H1 (cell line): ENCODE measurements at regions not wholly inside any gene's neighbourhood (a gene's known extent, or its start where the extent isn't known, plus 50 kb on each side); places are given as distances from the start of the nearest gene placed in this dataset.

Experiments used
- CTCF ChIA-PET: fragments of 300-600 bp; sonication (Branson Sonifier 250); formaldehyde crosslinking; loops from one replicate; lab custom pipeline; 2021; ENCODE audit not compliant: partially characterized antibody; lab: Charles Lee
- POLR2A ChIA-PET: fragments of 300-600 bp; sonication (Branson Sonifier 250); formaldehyde crosslinking; loops from one replicate; lab custom pipeline; 2021; ENCODE audit warnings: inconsistent platforms; ENCODE audit not compliant: partially characterized antibody; lab: Charles Lee
- DNase-seq, 2 experiments: peaks; one replicate each; pipeline versions ENCODE4 v3.0.0 to v3.0.0-alpha.2; 2010 to 2022; ENCODE audit warnings: low spot score in 2 of 2, low read depth in 1 of 2, mixed read lengths in 1 of 2
- FAIRE-seq: peaks from 2 replicates; lab custom pipeline; 2011; peaks lifted over from hg19 to GRCh38; lab: Jason Lieb, UNC
- H2AFZ ChIP-seq: 2 replicates; pipeline ENCODE4 v1.8.1; 2012; ENCODE audit warnings: low read length, inconsistent platforms
- H2AK5ac ChIP-seq: 2 replicates; pipeline ENCODE4 v1.6.1; 2013; ENCODE audit warnings: low read depth, low read length
- H2BK120ac ChIP-seq: replicated peaks from 2 replicates; pipeline ENCODE3; 2013; ENCODE audit warnings: low read depth, low read length, inconsistent platforms
- H2BK12ac ChIP-seq: 2 replicates; pipeline ENCODE4 v1.6.1; 2013; ENCODE audit warnings: low read depth, low read length
- H2BK15ac ChIP-seq: 2 replicates; pipeline ENCODE4 v1.6.1; 2013; ENCODE audit warnings: low read length
- H2BK20ac ChIP-seq: 2 replicates; pipeline ENCODE4 v1.6.1; 2013; ENCODE audit warnings: low read length
- H2BK5ac ChIP-seq: 2 replicates; pipeline ENCODE4 v1.6.1; 2013; ENCODE audit warnings: low read depth, low read length
- H3K14ac ChIP-seq: 2 replicates; pipeline ENCODE4 v1.6.1; 2013; ENCODE audit warnings: inconsistent platforms; ENCODE audit not compliant: insufficient read length
- H3K18ac ChIP-seq: 2 replicates; pipeline ENCODE4 v1.6.1; 2013; ENCODE audit warnings: low read length; ENCODE audit errors: extremely low read depth
- H3K23ac ChIP-seq: 2 replicates; pipeline ENCODE4 v1.6.1; 2013; ENCODE audit warnings: inconsistent platforms; ENCODE audit not compliant: insufficient read length
- H3K23me2 ChIP-seq: 2 replicates; pipeline ENCODE4 v1.6.1; 2013; ENCODE audit warnings: low read depth, low read length
- H3K27ac ChIP-seq: 2 replicates; pipeline ENCODE4 v1.6.1; 2011; ENCODE audit warnings: low read depth, low read length, inconsistent platforms
- H3K27me3 ChIP-seq, 4 experiments: replicated peaks in 1 of 4; 1 replicate in 1 of 4; 2 replicates in 3 of 4; pipeline versions ENCODE4 v1.6.1 to v1.8.1; 2011 to 2013; ENCODE audit warnings: low read length in 3 of 4, mild to moderate bottlenecking in 3 of 4, inconsistent platforms in 2 of 4, mixed read lengths in 2 of 4, moderate library complexity in 1 of 4; ENCODE audit not compliant: control insufficient read depth in 3 of 4, insufficient read depth in 3 of 4; ENCODE audit errors: extremely low read depth in 1 of 4
- H3K36me3 ChIP-seq, 4 experiments: 2 replicates each; pipeline versions ENCODE4 v1.6.1 to v1.8.1; 2011 to 2013; ENCODE audit warnings: mild to moderate bottlenecking in 4 of 4, low read length in 3 of 4, moderate library complexity in 2 of 4, control low read depth in 1 of 4, inconsistent platforms in 1 of 4; ENCODE audit not compliant: insufficient read depth in 4 of 4, control insufficient read depth in 2 of 4
- H3K4ac ChIP-seq: replicated peaks from 2 replicates; pipeline ENCODE3; 2013; ENCODE audit warnings: low read length, low read depth, mixed read lengths, inconsistent platforms; ENCODE audit not compliant: insufficient read length
- H3K4me1 ChIP-seq, 4 experiments: replicated peaks in 1 of 4; 1 replicate in 1 of 4; 2 replicates in 3 of 4; pipeline versions ENCODE4 v1.6.1 to v1.8.1; 2011 to 2013; ENCODE audit warnings: low read length in 3 of 4, inconsistent platforms in 2 of 4, mixed read lengths in 1 of 4; ENCODE audit not compliant: insufficient read depth in 4 of 4, control insufficient read depth in 3 of 4
- H3K4me2 ChIP-seq, 2 experiments: 2 replicates each; pipeline versions ENCODE4 v1.6.1 to v1.8.1; 2011 to 2013; ENCODE audit warnings: low read depth in 2 of 2, low read length in 2 of 2, control low read depth in 1 of 2, inconsistent platforms in 1 of 2, mild to moderate bottlenecking in 1 of 2; ENCODE audit not compliant: insufficient read depth in 1 of 2
- H3K4me3 ChIP-seq, 4 experiments: fragments of 200-600, 300-600 bp in 1 of 4; sonication (generic), shearing (Covaris generic), sonication (Bioruptor Twin) in 1 of 4; 2 replicates each; pipeline versions ENCODE4 v1.5.1 to v1.8.1; 2011 to 2016; ENCODE audit warnings: low read length in 4 of 4, low read depth in 3 of 4, control low read depth in 2 of 4, inconsistent platforms in 2 of 4, mild to moderate bottlenecking in 2 of 4, mixed read lengths in 1 of 4, moderate library complexity in 1 of 4; ENCODE audit not compliant: insufficient read depth in 2 of 4; ENCODE audit errors: extremely low read depth in 1 of 4
- H3K56ac ChIP-seq: replicated peaks from 2 replicates; pipeline ENCODE3; 2013; ENCODE audit warnings: low read depth, mild to moderate bottlenecking, mixed read lengths, low read length, inconsistent platforms; ENCODE audit not compliant: insufficient read length
- H3K79me1 ChIP-seq: 2 replicates; pipeline ENCODE4 v1.6.1; 2013; ENCODE audit warnings: low read depth, low read length, control low read depth
- H3K79me2 ChIP-seq, 2 experiments: 2 replicates each; pipeline versions ENCODE4 v1.6.1 to v1.8.1; 2012 to 2013; ENCODE audit warnings: low read length in 2 of 2, mild to moderate bottlenecking in 2 of 2, inconsistent platforms in 1 of 2; ENCODE audit not compliant: insufficient read depth in 2 of 2, control insufficient read depth in 1 of 2
- H3K9ac ChIP-seq, 4 experiments: replicated peaks in 1 of 4; 1 replicate in 1 of 4; 2 replicates in 3 of 4; pipeline versions ENCODE4 v1.6.1 to v1.8.1; 2011 to 2013; ENCODE audit warnings: low read depth in 3 of 4, low read length in 3 of 4, control low read depth in 2 of 4, mild to moderate bottlenecking in 2 of 4, moderate library complexity in 2 of 4, inconsistent platforms in 1 of 4; ENCODE audit errors: extremely low read depth in 1 of 4
- H3K9me3 ChIP-seq, 2 experiments: 2 replicates each; pipeline versions ENCODE4 v1.6.1 to v1.8.1; 2012 to 2013; ENCODE audit warnings: mild to moderate bottlenecking in 2 of 2, moderate library complexity in 2 of 2, control low read depth in 1 of 2, inconsistent platforms in 1 of 2, low read depth in 1 of 2, low read length in 1 of 2, mixed read lengths in 1 of 2; ENCODE audit not compliant: insufficient read depth in 2 of 2
- H4K20me1 ChIP-seq, 2 experiments: replicated peaks in 1 of 2; 2 replicates each; pipeline versions ENCODE3 to v1.8.1; 2011 to 2013; ENCODE audit warnings: inconsistent platforms in 2 of 2, low read length in 2 of 2, mild to moderate bottlenecking in 1 of 2; ENCODE audit not compliant: insufficient read depth in 2 of 2, control insufficient read depth in 1 of 2
- H4K5ac ChIP-seq: 2 replicates; pipeline ENCODE4 v1.6.1; 2013; ENCODE audit warnings: low read length, low read depth, mixed read lengths, inconsistent platforms; ENCODE audit not compliant: insufficient read length
- H4K8ac ChIP-seq: 2 replicates; pipeline ENCODE4 v1.8.0; 2013; ENCODE audit warnings: mild to moderate bottlenecking, moderate library complexity, low read length, inconsistent platforms; ENCODE audit not compliant: insufficient read depth; ENCODE audit errors: extremely low read depth
- H4K91ac ChIP-seq: replicated peaks from 2 replicates; pipeline ENCODE3; 2013; ENCODE audit warnings: low read length, mixed read lengths, inconsistent platforms; ENCODE audit not compliant: insufficient read length
- CEBPB ChIP-seq: IDR thresholded peaks from 2 replicates; pipeline ENCODE4 v1.6.1; 2012; ENCODE audit warnings: low read depth, low read length
- CREB1 ChIP-seq: IDR thresholded peaks from 2 replicates; pipeline ENCODE4 v1.6.1; 2012; ENCODE audit warnings: inconsistent platforms
- SUZ12 ChIP-seq: fragments of 200-600 bp; sonication (generic); IDR thresholded peaks from 2 replicates; pipeline ENCODE4 v1.6.1; 2012; ENCODE audit warnings: mild to moderate bottlenecking, inconsistent platforms, low read length, moderate library complexity, mixed read lengths
- WGBS, 2 experiments: shearing (Covaris generic) in 1 of 2; methylation state at CpG; one replicate each; pipeline versions ENCODE4 v1.1.6 to v1.1.7; 2013 to 2015; ENCODE audit warnings: low lambda C conversion rate in 2 of 2, mixed read lengths in 2 of 2, inconsistent platforms in 1 of 2, low coverage in 1 of 2, missing lambda C conversion rate in 1 of 2; ENCODE audit not compliant: insufficient replicate concordance in 2 of 2, insufficient coverage in 1 of 2, insufficient read length in 1 of 2; ENCODE audit errors: extremely low coverage in 1 of 2, missing lambda C conversion rate in 1 of 2; 5-methylcytosine and 5-hydroxymethylcytosine counted together

GRCh38 chr4:133929531-133930239, 271.9 kb downstream of the PABPC4L start:
- Histone ChIP-seq H3K23me2 (no peaks in the 10 kb centered on the region), H4K5ac (peak overlapping the region; percentile 60), H2BK20ac (no peak overlapping the region), H2AFZ (0 out of 2 replicates have a peak overlapping the region, but pooled peaks have one; percentile 17), H3K79me1 (no peaks in the 10 kb centered on the region), H3K4ac (no peak overlapping the region), H3K79me2 (no peaks in the 10 kb centered on the region), H2BK120ac (no peak overlapping the region), H3K9ac (no peak overlapping the region), H3K18ac (no peak overlapping the region), H3K27ac (no peak overlapping the region), H2BK5ac (no peak overlapping the region), H3K14ac (no peak overlapping the region), H3K36me3 (no peaks in the 10 kb centered on the region), H3K4me1 (no peaks in the 10 kb centered on the region), H2BK15ac (no peak overlapping the region), H4K8ac (no peak overlapping the region), H2BK12ac (no peak overlapping the region), H4K91ac (no peak overlapping the region), H3K4me3 (no peak overlapping the region), H2AK5ac (no peak overlapping the region), H3K4me2 (no peak overlapping the region), H3K27me3 (no peaks in the 10 kb centered on the region), H3K56ac (peak overlapping the region; percentile 10), H4K20me1 (no peaks in the 10 kb centered on the region), H3K23ac (no peak overlapping the region), H3K9me3 (no peaks in the 10 kb centered on the region)
- TF ChIP-seq CREB1 (no peak), SUZ12 (no peak), CEBPB (peak; percentile 49; the same call in 1 of the 2 replicates)
- FAIRE-seq (no peak), DNase-seq (no peak)
- CTCF ChIA-PET, result no interaction called here
- POLR2A ChIA-PET, result no interaction called here
- WGBS, 2 experiments, result 89% methylated on average over 1 of the region's 1 CpG; no CpG with 5 or more reads in 1 of the 2 experiments
